H9 (cell line): ENCODE measurements at regions not wholly inside any gene's neighbourhood (a gene's known extent, or its start where the extent isn't known, plus 50 kb on each side); places are given as distances from the start of the nearest gene placed in this dataset.

Source experiments
- DNase-seq: peaks from one replicate; pipeline ENCODE4 v3.0.0-alpha.2; 2017
- H2AFZ ChIP-seq: one replicate; pipeline ENCODE4 v1.6.1; 2013; ENCODE audit warnings: mild to moderate bottlenecking, low read length, control low read depth, moderate library complexity
- H2AK5ac ChIP-seq: 2 replicates; pipeline ENCODE4 v1.6.1; 2013; ENCODE audit warnings: low read length, control low read depth, mixed read lengths; ENCODE audit not compliant: insufficient read length
- H2BK120ac ChIP-seq: one replicate; pipeline ENCODE4 v1.6.1; 2013; ENCODE audit warnings: low read depth, mild to moderate bottlenecking, low read length, control low read depth, inconsistent platforms; ENCODE audit not compliant: poor library complexity, severe bottlenecking
- H2BK12ac ChIP-seq: 2 replicates; pipeline ENCODE4 v1.6.1; 2013; ENCODE audit warnings: low read length, control low read depth, mixed read lengths, low read depth; ENCODE audit not compliant: insufficient read length
- H2BK15ac ChIP-seq: 2 replicates; pipeline ENCODE4 v1.6.1; 2013; ENCODE audit warnings: low read depth, low read length, control low read depth
- H2BK20ac ChIP-seq: one replicate; pipeline ENCODE4 v1.6.1; 2013; ENCODE audit warnings: low read depth, mild to moderate bottlenecking, low read length, control low read depth, inconsistent platforms; ENCODE audit not compliant: poor library complexity, severe bottlenecking
- H2BK5ac ChIP-seq: 2 replicates; pipeline ENCODE4 v1.6.1; 2013; ENCODE audit warnings: low read length, control low read depth, mixed read lengths; ENCODE audit not compliant: insufficient read length
- H3K14ac ChIP-seq: 2 replicates; pipeline ENCODE4 v1.6.1; 2013; ENCODE audit warnings: low read length, control low read depth; ENCODE audit not compliant: insufficient read depth
- H3K18ac ChIP-seq: 2 replicates; pipeline ENCODE4 v1.6.1; 2013; ENCODE audit warnings: low read depth, mild to moderate bottlenecking, mixed read lengths, low read length, control low read depth; ENCODE audit not compliant: insufficient read length
- H3K23ac ChIP-seq: 2 replicates; pipeline ENCODE4 v1.6.1; 2013; ENCODE audit warnings: low read length, control low read depth, mixed read lengths, low read depth; ENCODE audit not compliant: insufficient read length
- H3K23me2 ChIP-seq: 2 replicates; pipeline ENCODE4 v1.6.1; 2013; ENCODE audit warnings: low read depth, mild to moderate bottlenecking, mixed read lengths, low read length, control low read depth; ENCODE audit not compliant: insufficient read length, poor library complexity, severe bottlenecking
- H3K27ac ChIP-seq: 2 replicates; pipeline ENCODE4 v1.5.1; 2013; ENCODE audit warnings: low read length, control low read depth, mixed read lengths, low read depth; ENCODE audit not compliant: insufficient read length
- H3K27me3 ChIP-seq: 2 replicates; pipeline ENCODE4 v1.6.1; 2013; ENCODE audit warnings: low read length, control low read depth, inconsistent platforms; ENCODE audit not compliant: insufficient read depth
- H3K4ac ChIP-seq: 2 replicates; pipeline ENCODE4 v1.6.1; 2013; ENCODE audit warnings: low read depth, mild to moderate bottlenecking, control low read depth, inconsistent platforms, low read length, moderate library complexity
- H3K4me1 ChIP-seq: 2 replicates; pipeline ENCODE4 v1.6.1; 2013; ENCODE audit warnings: low read length, control low read depth, inconsistent platforms; ENCODE audit not compliant: insufficient read depth
- H3K4me2 ChIP-seq: 2 replicates; pipeline ENCODE4 v1.6.1; 2013; ENCODE audit warnings: low read length, control low read depth, mixed read lengths; ENCODE audit not compliant: insufficient read length, insufficient read depth
- H3K56ac ChIP-seq: 2 replicates; pipeline ENCODE4 v1.6.1; 2013; ENCODE audit warnings: low read depth, mild to moderate bottlenecking, mixed read lengths, low read length, control low read depth; ENCODE audit not compliant: insufficient read length
- H3K79me1 ChIP-seq: 2 replicates; pipeline ENCODE4 v1.6.1; 2013; ENCODE audit warnings: low read depth, mild to moderate bottlenecking, moderate library complexity, low read length, control low read depth, inconsistent platforms; ENCODE audit not compliant: insufficient read depth, poor library complexity, severe bottlenecking
- H3K79me2 ChIP-seq: 2 replicates; pipeline ENCODE4 v1.6.1; 2013; ENCODE audit warnings: low read length, control low read depth, inconsistent platforms; ENCODE audit not compliant: insufficient read depth
- H3K9ac ChIP-seq: 2 replicates; pipeline ENCODE4 v1.6.1; 2013; ENCODE audit warnings: low read length, control low read depth, mixed read lengths; ENCODE audit not compliant: insufficient read length; ENCODE audit errors: extremely low read depth
- H3K9me3 ChIP-seq: one replicate; pipeline ENCODE4 v1.6.1; 2013; ENCODE audit warnings: low read depth, low read length, inconsistent platforms; ENCODE audit not compliant: control insufficient read depth
- H3T11ph ChIP-seq: one replicate; pipeline ENCODE4 v1.6.1; 2013; ENCODE audit warnings: mild to moderate bottlenecking, low read length, control low read depth, inconsistent platforms
- H4K20me1 ChIP-seq: one replicate; pipeline ENCODE4 v1.6.1; 2013; ENCODE audit not compliant: control insufficient read depth, insufficient read length, insufficient read depth
- H4K5ac ChIP-seq: 2 replicates; pipeline ENCODE4 v1.6.1; 2013; ENCODE audit warnings: low read depth, mild to moderate bottlenecking, mixed read lengths, low read length, control low read depth; ENCODE audit not compliant: insufficient read length
- H4K8ac ChIP-seq: replicated peaks from 2 replicates; pipeline ENCODE4 v1.6.1; 2013; ENCODE audit warnings: low read length, control low read depth, mixed read lengths, low read depth; ENCODE audit not compliant: insufficient read length
- H4K91ac ChIP-seq: 2 replicates; pipeline ENCODE4 v1.6.1; 2013; ENCODE audit warnings: low read depth, mild to moderate bottlenecking, moderate library complexity, mixed read lengths, low read length, control low read depth; ENCODE audit not compliant: insufficient read length
- H3K27ac Mint-ChIP-seq, 3 experiments: 2 replicates in 2 of 3; 3 replicates in 1 of 3; pipeline ENCODE4 v1.8.0; 2020 to 2021; ENCODE audit warnings: mixed read lengths in 3 of 3, mild to moderate bottlenecking in 1 of 3, moderate library complexity in 1 of 3
- H3K27me3 Mint-ChIP-seq: 2 replicates; pipeline ENCODE4 v1.8.0; 2021; ENCODE audit warnings: low read depth, mild to moderate bottlenecking, moderate library complexity, mixed read lengths
- H3K36me3 Mint-ChIP-seq, 3 experiments: 2 replicates in 2 of 3; 3 replicates in 1 of 3; pipeline ENCODE4 v1.8.0; 2020 to 2021; ENCODE audit warnings: low read depth in 3 of 3, mixed read lengths in 3 of 3; ENCODE audit not compliant: insufficient read depth in 1 of 3
- H3K4me1 Mint-ChIP-seq, 2 experiments: 2 replicates each; pipeline ENCODE4 v1.8.0; 2020; ENCODE audit warnings: mixed read lengths in 2 of 2
- H3K4me3 Mint-ChIP-seq, 2 experiments: 2 replicates in 1 of 2; 3 replicates in 1 of 2; pipeline ENCODE4 v1.8.0; 2020 to 2021; ENCODE audit warnings: mild to moderate bottlenecking in 2 of 2, mixed read lengths in 2 of 2, moderate library complexity in 1 of 2
- H3K9me3 Mint-ChIP-seq, 2 experiments: 2 replicates in 1 of 2; 3 replicates in 1 of 2; pipeline ENCODE4 v1.8.0; 2020; ENCODE audit warnings: mild to moderate bottlenecking in 2 of 2, mixed read lengths in 2 of 2, moderate library complexity in 1 of 2
- WGBS: extraction: QIAGEN DNeasy Blood & Tissue Kit; methylation state at CpG from one replicate; pipeline ENCODE4 v1.1.7; 2013; ENCODE audit warnings: missing lambda C conversion rate, low lambda C conversion rate, mixed read lengths; ENCODE audit not compliant: insufficient read length; ENCODE audit errors: extremely low coverage; 5-methylcytosine and 5-hydroxymethylcytosine counted together
- TF ChIP-seq, protein P1 (sequence below): fragments of 200-600 bp; sonication (generic); conservative IDR thresholded peaks from 3 replicates; pipeline ENCODE4 v1.8.0; 2021; ENCODE audit warnings: antibody characterized with exemption, mild to moderate bottlenecking

DNA sequence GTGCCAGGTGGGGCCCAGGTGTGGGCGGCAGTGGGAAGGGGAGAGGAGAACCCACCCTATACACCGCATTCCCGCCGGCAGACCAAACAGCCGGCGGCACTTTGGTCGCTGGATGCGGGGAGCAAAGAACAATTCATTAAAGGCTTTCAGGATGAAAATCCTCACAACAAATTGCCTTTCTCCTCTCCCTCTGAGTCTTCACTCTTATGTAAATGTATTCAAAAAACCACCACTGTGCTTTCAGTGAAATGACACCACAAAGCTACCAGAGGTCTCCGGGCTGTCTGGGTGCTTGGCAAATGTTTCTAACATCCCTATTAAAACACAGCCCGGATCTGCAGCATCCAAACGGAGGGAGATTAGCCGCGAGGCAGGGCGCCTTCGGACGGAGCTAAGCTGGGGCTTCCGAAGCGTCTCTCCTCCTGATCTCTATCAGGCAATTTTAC lies 171.8 kb upstream of the TBL1X start:
- Histone ChIP-seq H3T11ph (no peak overlapping the region), H2BK15ac (no peak overlapping the region), H4K91ac (no peak overlapping the region), H4K20me1 (no peaks in the 10 kb centered on the region), H3K79me1 (no peaks in the 10 kb centered on the region), H2BK5ac (no peak overlapping the region), H4K8ac (no peak overlapping the region), H3K9me3 (no peaks in the 10 kb centered on the region), H2BK120ac (no peak overlapping the region), H3K9ac (no peak overlapping the region), H2BK12ac (no peak overlapping the region), H3K14ac (no peak overlapping the region), H3K56ac (no peak overlapping the region), H3K4me1 (peaks cover 6% of the 10 kb centered on the region; the same call in 1 of the 2 replicates), H3K4me2 (peak overlapping the region; percentile 75), H2AK5ac (no peak overlapping the region), H3K18ac (no peak overlapping the region), H3K4ac (no peak overlapping the region), H3K79me2 (no peaks in the 10 kb centered on the region), H2BK20ac (no peak overlapping the region), H3K27me3 (peaks cover 4% of the 10 kb centered on the region; the same call in 1 of the 2 replicates), H3K27ac (peak overlapping the region; percentile 77), H3K23me2 (peaks cover 4% of the 10 kb centered on the region), H3K23ac (no peak overlapping the region), H2AFZ (no peak overlapping the region), H4K5ac (no peak overlapping the region)
- Mint-ChIP-seq H3K4me1 (peaks cover 32 to 47% of the 10 kb centered on the region in 2 experiments), H3K27ac (peak overlapping the region in 2 of 3 experiments; percentile 88 to 91; a peak in 4 of 7 replicates), H3K36me3 (peaks cover 0 to 5% (median 0%) of the 10 kb centered on the region in 3 experiments; a peak in 2 of 7 replicates), H3K4me3 (peak overlapping the region in 1 of 2 experiments; percentile 21; a peak in 3 of 5 replicates), H3K27me3 (peaks cover 25% of the 10 kb centered on the region), H3K9me3 (peaks cover 0 to 60% of the 10 kb centered on the region in 2 experiments; a peak in 2 of 5 replicates)
- no CpG with 5 or more reads among the region's 18 CpGs for WGBS
- peak; percentile 77 for DNase-seq
- TF ChIP-seq, protein P1, sequence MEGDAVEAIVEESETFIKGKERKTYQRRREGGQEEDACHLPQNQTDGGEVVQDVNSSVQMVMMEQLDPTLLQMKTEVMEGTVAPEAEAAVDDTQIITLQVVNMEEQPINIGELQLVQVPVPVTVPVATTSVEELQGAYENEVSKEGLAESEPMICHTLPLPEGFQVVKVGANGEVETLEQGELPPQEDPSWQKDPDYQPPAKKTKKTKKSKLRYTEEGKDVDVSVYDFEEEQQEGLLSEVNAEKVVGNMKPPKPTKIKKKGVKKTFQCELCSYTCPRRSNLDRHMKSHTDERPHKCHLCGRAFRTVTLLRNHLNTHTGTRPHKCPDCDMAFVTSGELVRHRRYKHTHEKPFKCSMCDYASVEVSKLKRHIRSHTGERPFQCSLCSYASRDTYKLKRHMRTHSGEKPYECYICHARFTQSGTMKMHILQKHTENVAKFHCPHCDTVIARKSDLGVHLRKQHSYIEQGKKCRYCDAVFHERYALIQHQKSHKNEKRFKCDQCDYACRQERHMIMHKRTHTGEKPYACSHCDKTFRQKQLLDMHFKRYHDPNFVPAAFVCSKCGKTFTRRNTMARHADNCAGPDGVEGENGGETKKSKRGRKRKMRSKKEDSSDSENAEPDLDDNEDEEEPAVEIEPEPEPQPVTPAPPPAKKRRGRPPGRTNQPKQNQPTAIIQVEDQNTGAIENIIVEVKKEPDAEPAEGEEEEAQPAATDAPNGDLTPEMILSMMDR: no peak
